HepG2 (cell line): ENCODE measurements at regions not wholly inside any gene's neighbourhood (a gene's known extent, or its start where the extent isn't known, plus 50 kb on each side); places are given as distances from the start of the nearest gene placed in this dataset.

Experiments
- ATAC-seq: fragments of 200-7000 bp; cut with Tn5 transposase; 3 replicates; pipeline ENCODE4 v1.9.1; 2020; ENCODE audit warnings: mild to moderate bottlenecking, moderate library complexity
- BruUV-seq: library from RNA; stranded (reverse); fragments of 400-500 nt; replicated peaks from 2 replicates; lab custom pipeline; 2021; lab: Mats Ljungman, UMichigan
- CTCF ChIA-PET: fragments of 300-600 bp; formaldehyde crosslinking; extraction: SDS; loops from one replicate; lab custom pipeline; 2021; ENCODE audit warnings: low total read pairs, inconsistent platforms, low intra/inter-chr PET ratio; lab: Yijun Ruan, JAX
- POLR2A ChIA-PET: fragments of 350-600 bp; sonication (Branson Sonifier 250); formaldehyde crosslinking; loops from one replicate; lab custom pipeline; 2020; ENCODE audit warnings: antibody characterized with exemption, inconsistent platforms; lab: Yijun Ruan, JAX
- DNase-seq: peaks from one replicate; pipeline ENCODE4 v3.0.0-alpha.2; 2015; ENCODE audit warnings: low spot score
- FAIRE-seq: peaks from 3 replicates; lab custom pipeline; 2011; peaks lifted over from hg19 to GRCh38; lab: Jason Lieb, UNC
- H2AFZ ChIP-seq: one replicate; pipeline ENCODE4 v1.6.1; 2011; ENCODE audit warnings: low read length, inconsistent platforms
- H3K27ac ChIP-seq: fragments of 300-600 bp; 3 replicates; pipeline ENCODE4 v1.8.0; 2011; ENCODE audit warnings: mixed run types, mild to moderate bottlenecking, mixed read lengths, low read length, inconsistent platforms; ENCODE audit not compliant: insufficient read depth; ENCODE audit errors: extremely low read length
- H3K27me3 ChIP-seq, 2 experiments: fragments of 200-600 bp in 1 of 2; 2 replicates in 1 of 2; 3 replicates in 1 of 2; pipeline versions ENCODE4 v1.6.0 to v1.8.0; 2011; ENCODE audit warnings: low read length in 2 of 2, mild to moderate bottlenecking in 2 of 2, moderate library complexity in 2 of 2, inconsistent platforms in 1 of 2; ENCODE audit not compliant: insufficient read depth in 2 of 2, control insufficient read depth in 1 of 2
- H3K36me3 ChIP-seq, 2 experiments: fragments of 200-600 bp in 1 of 2; replicated peaks in 1 of 2; 2 replicates in 1 of 2; 3 replicates in 1 of 2; pipeline versions ENCODE4 v1.5.1 to v1.8.0; 2011; ENCODE audit warnings: low read length in 2 of 2, inconsistent platforms in 1 of 2; ENCODE audit not compliant: insufficient read depth in 2 of 2, control insufficient read depth in 1 of 2
- H3K4me1 ChIP-seq: 2 replicates; pipeline ENCODE4 v1.5.1; 2012; ENCODE audit warnings: low read length, inconsistent platforms; ENCODE audit not compliant: insufficient read depth
- H3K4me2 ChIP-seq: 2 replicates; pipeline ENCODE4 v1.6.0; 2011; ENCODE audit warnings: low read depth, low read length, inconsistent platforms
- H3K4me3 ChIP-seq, 3 experiments: fragments of 200-600 bp in 1 of 3; sonication (generic), shearing (Covaris generic) in 1 of 3; replicated peaks in 1 of 3; 2 replicates each; pipeline ENCODE4 v1.5.1; 2011 to 2016; ENCODE audit warnings: low read length in 3 of 3, inconsistent platforms in 2 of 3, low read depth in 2 of 3, mild to moderate bottlenecking in 2 of 3, control low read depth in 1 of 3, mixed read lengths in 1 of 3; ENCODE audit not compliant: insufficient read depth in 1 of 3
- H3K79me2 ChIP-seq: one replicate; pipeline ENCODE4 v1.6.1; 2011; ENCODE audit warnings: low read length, inconsistent platforms; ENCODE audit not compliant: insufficient read depth
- H3K9ac ChIP-seq: 2 replicates; pipeline ENCODE4 v1.6.0; 2011; ENCODE audit warnings: mild to moderate bottlenecking, low read depth, low read length, inconsistent platforms; ENCODE audit not compliant: insufficient read depth
- H3K9me3 ChIP-seq: 2 replicates; pipeline ENCODE4 v1.5.1; 2012; ENCODE audit warnings: mild to moderate bottlenecking, low read length
- H4K20me1 ChIP-seq: 2 replicates; pipeline ENCODE4 v1.6.0; 2011; ENCODE audit warnings: inconsistent platforms, mild to moderate bottlenecking, low read length, moderate library complexity; ENCODE audit not compliant: insufficient read depth
- NCOA1 ChIP-seq: sonication (generic); formaldehyde crosslinking; IDR thresholded peaks from 2 replicates; pipeline ENCODE4 v1.9.0; 2021; ENCODE audit warnings: missing genetic modification reagents
- WGBS: methylation state at CpG from one replicate; pipeline ENCODE4 v1.1.6; 2017; ENCODE audit warnings: low lambda C conversion rate; 5-methylcytosine and 5-hydroxymethylcytosine counted together
- in situ Hi-C: cut with HindIII; loops from 2 replicates; pipeline ENCODE4 v1.10.0; 2017; ENCODE audit warnings: low pct_unique_long_range_greater_than_20kb; ENCODE audit not compliant: extremely low pct_ligation_motif_present
- intact Hi-C: fragments of 100-400 bp; cut with micrococcal nuclease; formaldehyde crosslinking; loops from one replicate; pipeline ENCODE4 v1.10.0; 2022; ENCODE audit not compliant: unreplicated experiment
- TF ChIP-seq, protein P1 (sequence below): sonication (generic); formaldehyde crosslinking; IDR thresholded peaks from 2 replicates; pipeline ENCODE4 v1.4.0; 2020; ENCODE audit warnings: missing genetic modification reagents
- TF ChIP-seq, protein P2 (sequence below): sonication (generic); formaldehyde crosslinking; IDR thresholded peaks from 2 replicates; pipeline ENCODE4 v1.4.0; 2020; ENCODE audit warnings: mild to moderate bottlenecking, missing genetic modification reagents
- TF ChIP-seq, protein P3 (sequence below): IDR thresholded peaks from 2 replicates; pipeline ENCODE4 v1.6.1; 2012; ENCODE audit warnings: inconsistent platforms
- TF ChIP-seq, protein P4 (sequence below): sonication (generic); formaldehyde crosslinking; conservative IDR thresholded peaks from 2 replicates; pipeline ENCODE4 v1.4.0; 2020; ENCODE audit warnings: missing genetic modification reagents
- TF ChIP-seq, protein P5 (sequence below), 2 experiments: IDR thresholded peaks; 2 replicates each; pipeline ENCODE4 v1.6.1; 2011 to 2012; ENCODE audit warnings: low read length in 2 of 2, borderline replicate concordance in 1 of 2, low read depth in 1 of 2, mild to moderate bottlenecking in 1 of 2, moderate library complexity in 1 of 2

DNA sequence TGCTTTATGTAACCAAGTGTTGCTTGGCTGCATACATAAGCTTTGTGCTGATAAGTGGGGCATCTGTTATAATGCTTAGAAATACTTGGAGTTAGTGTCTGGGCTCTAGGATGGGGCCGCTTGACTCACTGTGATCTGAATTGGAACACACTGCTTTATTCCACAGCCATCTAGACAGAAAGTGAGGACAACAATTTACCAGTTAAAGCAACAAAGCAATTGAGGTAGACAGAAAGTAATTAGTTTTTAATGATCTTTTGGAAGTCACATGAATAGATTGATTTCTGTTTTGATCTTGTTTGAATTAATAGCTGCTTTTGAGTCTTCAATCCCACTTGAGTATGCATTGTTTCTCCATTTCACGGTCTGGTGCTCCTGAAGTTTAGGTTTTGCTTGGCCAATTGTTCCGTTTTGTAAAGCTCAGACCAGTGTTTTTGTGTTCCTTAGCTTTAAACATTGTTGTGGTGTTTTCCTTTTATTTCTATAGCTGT is 157.5 kb downstream of the TRMT11 start (continued):
- TF ChIP-seq, protein P1, sequence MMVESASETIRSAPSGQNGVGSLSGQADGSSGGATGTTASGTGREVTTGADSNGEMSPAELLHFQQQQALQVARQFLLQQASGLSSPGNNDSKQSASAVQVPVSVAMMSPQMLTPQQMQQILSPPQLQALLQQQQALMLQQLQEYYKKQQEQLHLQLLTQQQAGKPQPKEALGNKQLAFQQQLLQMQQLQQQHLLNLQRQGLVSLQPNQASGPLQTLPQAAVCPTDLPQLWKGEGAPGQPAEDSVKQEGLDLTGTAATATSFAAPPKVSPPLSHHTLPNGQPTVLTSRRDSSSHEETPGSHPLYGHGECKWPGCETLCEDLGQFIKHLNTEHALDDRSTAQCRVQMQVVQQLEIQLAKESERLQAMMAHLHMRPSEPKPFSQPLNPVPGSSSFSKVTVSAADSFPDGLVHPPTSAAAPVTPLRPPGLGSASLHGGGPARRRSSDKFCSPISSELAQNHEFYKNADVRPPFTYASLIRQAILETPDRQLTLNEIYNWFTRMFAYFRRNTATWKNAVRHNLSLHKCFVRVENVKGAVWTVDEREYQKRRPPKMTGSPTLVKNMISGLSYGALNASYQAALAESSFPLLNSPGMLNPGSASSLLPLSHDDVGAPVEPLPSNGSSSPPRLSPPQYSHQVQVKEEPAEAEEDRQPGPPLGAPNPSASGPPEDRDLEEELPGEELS (CRISPR knock-in tag) = no peak
- TF ChIP-seq, protein P2, sequence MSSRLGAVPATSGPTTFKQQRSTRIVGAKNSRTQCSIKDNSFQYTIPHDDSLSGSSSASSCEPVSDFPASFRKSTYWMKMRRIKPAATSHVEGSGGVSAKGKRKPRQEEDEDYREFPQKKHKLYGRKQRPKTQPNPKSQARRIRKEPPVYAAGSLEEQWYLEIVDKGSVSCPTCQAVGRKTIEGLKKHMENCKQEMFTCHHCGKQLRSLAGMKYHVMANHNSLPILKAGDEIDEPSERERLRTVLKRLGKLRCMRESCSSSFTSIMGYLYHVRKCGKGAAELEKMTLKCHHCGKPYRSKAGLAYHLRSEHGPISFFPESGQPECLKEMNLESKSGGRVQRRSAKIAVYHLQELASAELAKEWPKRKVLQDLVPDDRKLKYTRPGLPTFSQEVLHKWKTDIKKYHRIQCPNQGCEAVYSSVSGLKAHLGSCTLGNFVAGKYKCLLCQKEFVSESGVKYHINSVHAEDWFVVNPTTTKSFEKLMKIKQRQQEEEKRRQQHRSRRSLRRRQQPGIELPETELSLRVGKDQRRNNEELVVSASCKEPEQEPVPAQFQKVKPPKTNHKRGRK = no peak
- TF ChIP-seq, protein P3, sequence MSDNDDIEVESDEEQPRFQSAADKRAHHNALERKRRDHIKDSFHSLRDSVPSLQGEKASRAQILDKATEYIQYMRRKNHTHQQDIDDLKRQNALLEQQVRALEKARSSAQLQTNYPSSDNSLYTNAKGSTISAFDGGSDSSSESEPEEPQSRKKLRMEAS = no peak

DNA sequence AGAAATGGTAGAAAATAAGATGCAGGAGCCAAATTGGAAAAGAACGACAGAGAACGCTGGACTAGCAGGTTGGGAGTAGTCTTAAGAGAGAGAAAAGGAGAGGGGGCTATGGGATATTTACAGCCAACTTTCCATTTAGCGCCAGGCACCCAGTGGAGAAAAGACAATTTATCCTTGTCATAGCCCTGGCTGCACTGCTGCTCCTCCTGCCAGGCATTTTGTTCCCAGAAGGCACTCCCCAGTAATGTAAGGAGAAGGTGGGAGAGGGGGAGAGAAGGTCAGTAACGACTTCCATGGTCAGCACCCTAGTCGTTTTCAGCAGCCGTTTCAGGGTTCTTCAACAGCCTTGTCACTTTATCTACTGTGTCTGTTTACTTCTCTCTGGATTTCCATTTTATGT is 159.0 kb downstream of the TRMT11 start:
- TF ChIP-seq, protein P4, sequence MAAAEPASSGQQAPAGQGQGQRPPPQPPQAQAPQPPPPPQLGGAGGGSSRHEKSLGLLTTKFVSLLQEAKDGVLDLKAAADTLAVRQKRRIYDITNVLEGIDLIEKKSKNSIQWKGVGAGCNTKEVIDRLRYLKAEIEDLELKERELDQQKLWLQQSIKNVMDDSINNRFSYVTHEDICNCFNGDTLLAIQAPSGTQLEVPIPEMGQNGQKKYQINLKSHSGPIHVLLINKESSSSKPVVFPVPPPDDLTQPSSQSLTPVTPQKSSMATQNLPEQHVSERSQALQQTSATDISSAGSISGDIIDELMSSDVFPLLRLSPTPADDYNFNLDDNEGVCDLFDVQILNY (CRISPR knock-in tag) = no peak
- TF ChIP-seq, protein P5, sequence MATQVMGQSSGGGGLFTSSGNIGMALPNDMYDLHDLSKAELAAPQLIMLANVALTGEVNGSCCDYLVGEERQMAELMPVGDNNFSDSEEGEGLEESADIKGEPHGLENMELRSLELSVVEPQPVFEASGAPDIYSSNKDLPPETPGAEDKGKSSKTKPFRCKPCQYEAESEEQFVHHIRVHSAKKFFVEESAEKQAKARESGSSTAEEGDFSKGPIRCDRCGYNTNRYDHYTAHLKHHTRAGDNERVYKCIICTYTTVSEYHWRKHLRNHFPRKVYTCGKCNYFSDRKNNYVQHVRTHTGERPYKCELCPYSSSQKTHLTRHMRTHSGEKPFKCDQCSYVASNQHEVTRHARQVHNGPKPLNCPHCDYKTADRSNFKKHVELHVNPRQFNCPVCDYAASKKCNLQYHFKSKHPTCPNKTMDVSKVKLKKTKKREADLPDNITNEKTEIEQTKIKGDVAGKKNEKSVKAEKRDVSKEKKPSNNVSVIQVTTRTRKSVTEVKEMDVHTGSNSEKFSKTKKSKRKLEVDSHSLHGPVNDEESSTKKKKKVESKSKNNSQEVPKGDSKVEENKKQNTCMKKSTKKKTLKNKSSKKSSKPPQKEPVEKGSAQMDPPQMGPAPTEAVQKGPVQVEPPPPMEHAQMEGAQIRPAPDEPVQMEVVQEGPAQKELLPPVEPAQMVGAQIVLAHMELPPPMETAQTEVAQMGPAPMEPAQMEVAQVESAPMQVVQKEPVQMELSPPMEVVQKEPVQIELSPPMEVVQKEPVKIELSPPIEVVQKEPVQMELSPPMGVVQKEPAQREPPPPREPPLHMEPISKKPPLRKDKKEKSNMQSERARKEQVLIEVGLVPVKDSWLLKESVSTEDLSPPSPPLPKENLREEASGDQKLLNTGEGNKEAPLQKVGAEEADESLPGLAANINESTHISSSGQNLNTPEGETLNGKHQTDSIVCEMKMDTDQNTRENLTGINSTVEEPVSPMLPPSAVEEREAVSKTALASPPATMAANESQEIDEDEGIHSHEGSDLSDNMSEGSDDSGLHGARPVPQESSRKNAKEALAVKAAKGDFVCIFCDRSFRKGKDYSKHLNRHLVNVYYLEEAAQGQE (IDR thresholded peaks at IDR 0.05; ENCODE audit: borderline replicate concordance in 1 of 2, low read depth in 1 of 2, low read length in 2 of 2) = no peak
- no peak for TF ChIP-seq NCOA1 (CRISPR knock-in tag)
- Histone ChIP-seq H3K36me3 (no peaks in the 10 kb centered on the region), H3K4me3 (no peak overlapping the region), H3K4me1 (no peaks in the 10 kb centered on the region), H3K27me3 (no peaks in the 10 kb centered on the region), H3K4me2 (no peak overlapping the region), H3K9me3 (no peaks in the 10 kb centered on the region), H3K9ac (no peak overlapping the region), H4K20me1 (no peaks in the 10 kb centered on the region), H2AFZ (no peak overlapping the region), H3K27ac (no peak overlapping the region), H3K79me2 (no peaks in the 10 kb centered on the region)
- DNase-seq = no peak
- no peak for FAIRE-seq
- 96% methylated on average over 6 of the region's 6 CpGs for WGBS
- no TSS peak for BruUV-seq
- POLR2A ChIA-PET = no interaction called here
- intact Hi-C loops = no loop called here
- CTCF ChIA-PET = no interaction called here
- in situ Hi-C loops = no loop called here
- ATAC-seq = no peak
